Activated naive CD8-positive, alpha-beta T cell treated with anti-CD3 and anti-CD28 coated beads, Interleukin-2, amount 10 ng/mL, durations not matched to agents 7 days and 5 days (primary cell): ENCODE measurements at regions not wholly inside any gene's neighbourhood (a gene's known extent, or its start where the extent isn't known, plus 50 kb on each side); places are given as distances from the start of the nearest gene placed in this dataset.

ENCODE experiments used
- ATAC-seq: fragments of 150-1000 bp; cut with Tn5 transposase; one replicate; pipeline ENCODE4 v1.10.0; 2021; ENCODE audit warnings: low read depth, moderate library complexity
- POLR2A ChIA-PET: fragments of 350-600 bp; sonication (Branson Sonifier 250); formaldehyde crosslinking; loops from one replicate; lab custom pipeline; 2021; ENCODE audit warnings: antibody characterized with exemption; lab: Charles Lee
- DNase-seq: peaks from one replicate; pipeline ENCODE4 v3.0.0; 2021
- H3K27ac Mint-ChIP-seq: one replicate; pipeline ENCODE4 v1.8.0; 2022; ENCODE audit warnings: mild to moderate bottlenecking, mixed read lengths
- H3K27me3 Mint-ChIP-seq: one replicate; pipeline ENCODE4 v1.8.0; 2022; ENCODE audit warnings: mild to moderate bottlenecking, moderate library complexity, mixed read lengths
- H3K36me3 Mint-ChIP-seq: one replicate; pipeline ENCODE4 v1.8.0; 2021; ENCODE audit warnings: mild to moderate bottlenecking, mixed read lengths
- H3K4me1 Mint-ChIP-seq: one replicate; pipeline ENCODE4 v1.8.0; 2021; ENCODE audit warnings: mixed read lengths
- H3K4me3 Mint-ChIP-seq: one replicate; pipeline ENCODE4 v1.8.0; 2022; ENCODE audit warnings: mild to moderate bottlenecking, moderate library complexity, mixed read lengths
- H3K9me3 Mint-ChIP-seq: one replicate; pipeline ENCODE4 v1.8.0; 2021; ENCODE audit warnings: mixed read lengths

GRCh38 chr12:127650626-127651025, 616.3 kb upstream of the TMEM132C start:
- no peaks in the 10 kb centered on the region for H3K4me1 Mint-ChIP-seq
- no peaks in the 10 kb centered on the region for H3K36me3 Mint-ChIP-seq
- no peaks in the 10 kb centered on the region for H3K27me3 Mint-ChIP-seq
- DNase-seq (no peak), ATAC-seq (no peak)
- POLR2A ChIA-PET = no interaction called here
- peaks cover 2% of the 10 kb centered on the region for H3K9me3 Mint-ChIP-seq
- no peak overlapping the region for H3K4me3 Mint-ChIP-seq
- H3K27ac Mint-ChIP-seq = no peak overlapping the region

GRCh38 chr12:127652281-127652680, 614.7 kb upstream of the TMEM132C start:
- DNase-seq (no peak), ATAC-seq (no peak)
- POLR2A ChIA-PET = no interaction called here
- Mint-ChIP-seq H3K27ac (no peak overlapping the region), H3K4me3 (no peak overlapping the region), H3K36me3 (no peaks in the 10 kb centered on the region), H3K27me3 (no peaks in the 10 kb centered on the region), H3K4me1 (no peaks in the 10 kb centered on the region), H3K9me3 (peaks cover 2% of the 10 kb centered on the region)

- Mint-ChIP-seq H3K9me3 (peaks cover 2% of the 10 kb centered on the region), H3K4me1 (no peaks in the 10 kb centered on the region), H3K4me3 (no peak overlapping the region), H3K27ac (no peak overlapping the region), H3K36me3 (no peaks in the 10 kb centered on the region), H3K27me3 (no peaks in the 10 kb centered on the region)
- no peak for ATAC-seq
- DNase-seq = no peak
- POLR2A ChIA-PET = no interaction called here
Measured at GRCh38 chr12:127654383-127654985, 612.5 kb upstream of the TMEM132C start.

GRCh38 chr12:127655691-127656090, 611.3 kb upstream of the TMEM132C start:
- no peak for DNase-seq
- no peaks in the 10 kb centered on the region for H3K36me3 Mint-ChIP-seq
- ATAC-seq = no peak
- POLR2A ChIA-PET = no interaction called here
- H3K9me3 Mint-ChIP-seq = peaks cover 2% of the 10 kb centered on the region
- no peaks in the 10 kb centered on the region for H3K27me3 Mint-ChIP-seq
- no peak overlapping the region for H3K4me3 Mint-ChIP-seq
- no peak overlapping the region for H3K27ac Mint-ChIP-seq
- H3K4me1 Mint-ChIP-seq = no peaks in the 10 kb centered on the region

GRCh38 chr12:127656266-127656665, 610.7 kb upstream of the TMEM132C start:
- no peak for ATAC-seq
- POLR2A ChIA-PET = no interaction called here

GRCh38 chr12:127657036-127657435, 609.9 kb upstream of the TMEM132C start:
- ATAC-seq (no peak), DNase-seq (no peak)
- no peak overlapping the region for H3K27ac Mint-ChIP-seq
- no peaks in the 10 kb centered on the region for H3K9me3 Mint-ChIP-seq
- no peaks in the 10 kb centered on the region for H3K27me3 Mint-ChIP-seq
- POLR2A ChIA-PET = no interaction called here
- H3K36me3 Mint-ChIP-seq = no peaks in the 10 kb centered on the region
- no peaks in the 10 kb centered on the region for H3K4me1 Mint-ChIP-seq
- H3K4me3 Mint-ChIP-seq = no peak overlapping the region

More at GRCh38 chr12:127656266-127656665, 610.7 kb upstream of the TMEM132C start:
- DNase-seq = no peak
- no peaks in the 10 kb centered on the region for H3K27me3 Mint-ChIP-seq
- no peak overlapping the region for H3K27ac Mint-ChIP-seq
- no peaks in the 10 kb centered on the region for H3K36me3 Mint-ChIP-seq
- H3K4me3 Mint-ChIP-seq = no peak overlapping the region
- peaks cover under 1% of the 10 kb centered on the region for H3K9me3 Mint-ChIP-seq
- no peaks in the 10 kb centered on the region for H3K4me1 Mint-ChIP-seq

- H3K36me3 Mint-ChIP-seq = no peaks in the 10 kb centered on the region
- peaks cover 3% of the 10 kb centered on the region for H3K9me3 Mint-ChIP-seq
- no peak overlapping the region for H3K27ac Mint-ChIP-seq
- DNase-seq = no peak
- no peak for ATAC-seq
- no peak overlapping the region for H3K4me3 Mint-ChIP-seq
- H3K4me1 Mint-ChIP-seq = no peaks in the 10 kb centered on the region
- H3K27me3 Mint-ChIP-seq = no peaks in the 10 kb centered on the region
- POLR2A ChIA-PET = no interaction called here
Measured at GRCh38 chr12:127660961-127661360, 606.0 kb upstream of the TMEM132C start.

GRCh38 chr12:127663716-127664115, 603.3 kb upstream of the TMEM132C start:
- Mint-ChIP-seq H3K27ac (no peak overlapping the region), H3K27me3 (no peaks in the 10 kb centered on the region), H3K4me3 (no peak overlapping the region), H3K36me3 (no peaks in the 10 kb centered on the region), H3K9me3 (peaks cover 3% of the 10 kb centered on the region), H3K4me1 (no peaks in the 10 kb centered on the region)
- DNase-seq (no peak), ATAC-seq (no peak)
- POLR2A ChIA-PET = no interaction called here

- no peak overlapping the region for H3K4me3 Mint-ChIP-seq
- H3K9me3 Mint-ChIP-seq = peaks cover 3% of the 10 kb centered on the region
- POLR2A ChIA-PET = no interaction called here
- ATAC-seq = no peak
- no peaks in the 10 kb centered on the region for H3K4me1 Mint-ChIP-seq
- no peaks in the 10 kb centered on the region for H3K27me3 Mint-ChIP-seq
- no peak for DNase-seq
- H3K36me3 Mint-ChIP-seq = no peaks in the 10 kb centered on the region
- no peak overlapping the region for H3K27ac Mint-ChIP-seq
Measured at GRCh38 chr12:127664901-127665300, 602.1 kb upstream of the TMEM132C start.

GRCh38 chr12:127667131-127667685, 599.8 kb upstream of the TMEM132C start:
- Mint-ChIP-seq H3K36me3 (no peaks in the 10 kb centered on the region), H3K27me3 (no peaks in the 10 kb centered on the region), H3K27ac (no peak overlapping the region), H3K9me3 (peaks cover 3% of the 10 kb centered on the region), H3K4me3 (no peak overlapping the region), H3K4me1 (no peaks in the 10 kb centered on the region)
- ATAC-seq = no peak
- no peak for DNase-seq
- POLR2A ChIA-PET = no interaction called here

GRCh38 chr12:127670294-127670693, 596.7 kb upstream of the TMEM132C start:
- POLR2A ChIA-PET = no interaction called here
- ATAC-seq (no peak), DNase-seq (no peak)
- H3K36me3 Mint-ChIP-seq = no peaks in the 10 kb centered on the region
- no peak overlapping the region for H3K27ac Mint-ChIP-seq
- no peaks in the 10 kb centered on the region for H3K9me3 Mint-ChIP-seq
- H3K4me1 Mint-ChIP-seq = no peaks in the 10 kb centered on the region
- no peaks in the 10 kb centered on the region for H3K27me3 Mint-ChIP-seq
- H3K4me3 Mint-ChIP-seq = no peak overlapping the region

- no peaks in the 10 kb centered on the region for H3K36me3 Mint-ChIP-seq
- POLR2A ChIA-PET = no interaction called here
- H3K4me1 Mint-ChIP-seq = no peaks in the 10 kb centered on the region
- ATAC-seq (no peak), DNase-seq (no peak)
- no peak overlapping the region for H3K4me3 Mint-ChIP-seq
- H3K9me3 Mint-ChIP-seq = no peaks in the 10 kb centered on the region
- H3K27me3 Mint-ChIP-seq = no peaks in the 10 kb centered on the region
- no peak overlapping the region for H3K27ac Mint-ChIP-seq
Measured at GRCh38 chr12:127670796-127671195, 596.2 kb upstream of the TMEM132C start.

- no peak for ATAC-seq
- no peak overlapping the region for H3K4me3 Mint-ChIP-seq
- H3K4me1 Mint-ChIP-seq = no peaks in the 10 kb centered on the region
- H3K9me3 Mint-ChIP-seq = no peaks in the 10 kb centered on the region
- peak overlapping the region; percentile 38 for H3K27ac Mint-ChIP-seq
- DNase-seq = no peak
- POLR2A ChIA-PET = no interaction called here
- no peaks in the 10 kb centered on the region for H3K27me3 Mint-ChIP-seq
- no peaks in the 10 kb centered on the region for H3K36me3 Mint-ChIP-seq
Measured at GRCh38 chr12:127675936-127676335, 591.0 kb upstream of the TMEM132C start.

- H3K27me3 Mint-ChIP-seq = no peaks in the 10 kb centered on the region
- no peaks in the 10 kb centered on the region for H3K4me1 Mint-ChIP-seq
- no peaks in the 10 kb centered on the region for H3K36me3 Mint-ChIP-seq
- H3K27ac Mint-ChIP-seq = no peak overlapping the region
- ATAC-seq (peak; percentile 50), DNase-seq (peak; percentile 33)
- no peak overlapping the region for H3K4me3 Mint-ChIP-seq
- no peaks in the 10 kb centered on the region for H3K9me3 Mint-ChIP-seq
- POLR2A ChIA-PET = no interaction called here
Measured at GRCh38 chr12:127677537-127678131, 589.3 kb upstream of the TMEM132C start.
